PC-3 (cell line): ENCODE measurements at regions not wholly inside any gene's neighbourhood (a gene's known extent, or its start where the extent isn't known, plus 50 kb on each side); places are given as distances from the start of the nearest gene placed in this dataset.

Source experiments
- ATAC-seq: fragments of 200-7000 bp; cut with Tn5 transposase; 2 replicates; pipeline ENCODE4 v1.9.1; 2020; ENCODE audit warnings: mild to moderate bottlenecking, moderate library complexity
- BruUV-seq: library from RNA; stranded (reverse); fragments of 400-500 nt; replicated peaks from 2 replicates; lab custom pipeline; 2021; lab: Mats Ljungman, UMichigan
- CTCF ChIA-PET: fragments of 300-600 bp; sonication (Branson Sonifier 250); formaldehyde crosslinking; loops from one replicate; lab custom pipeline; 2022; ENCODE audit warnings: antibody characterized with exemption; lab: Charles Lee
- POLR2A ChIA-PET: fragments of 300-600 bp; sonication (Branson Sonifier 250); formaldehyde crosslinking; loops from one replicate; lab custom pipeline; 2022; ENCODE audit warnings: antibody characterized with exemption; ENCODE audit not compliant: unreplicated experiment; lab: Charles Lee
- DNase-seq: peaks from one replicate; pipeline ENCODE4 v3.0.0-alpha.2; 2015
- H2AFZ ChIP-seq: fragments of 300-600 bp; sonication (generic); 2 replicates; pipeline ENCODE4 v1.6.0; 2016; ENCODE audit warnings: antibody characterized with exemption, low read length
- H3F3A ChIP-seq: fragments of 300-600 bp; sonication (generic); one replicate; pipeline ENCODE4 v1.6.0; 2017; ENCODE audit warnings: antibody characterized with exemption, low read length, control low read depth, mild to moderate bottlenecking; ENCODE audit not compliant: unreplicated experiment
- H3K27ac ChIP-seq: fragments of 300-600 bp; sonication (generic); 2 replicates; pipeline ENCODE4 v1.5.1; 2016; ENCODE audit warnings: mild to moderate bottlenecking, low read length
- H3K27me3 ChIP-seq: fragments of 300-600 bp; sonication (generic); 2 replicates; pipeline ENCODE4 v1.6.1; 2016; ENCODE audit warnings: low read length, mixed read lengths
- H3K36me3 ChIP-seq: fragments of 300-600 bp; sonication (generic); 2 replicates; pipeline ENCODE4 v1.6.1; 2016; ENCODE audit warnings: low read depth, mixed run types, low read length, mixed read lengths
- H3K4me1 ChIP-seq: fragments of 300-600 bp; sonication (generic); 2 replicates; pipeline ENCODE4 v1.5.1; 2016; ENCODE audit warnings: low read length; ENCODE audit not compliant: insufficient read depth
- H3K4me2 ChIP-seq: fragments of 300-600 bp; sonication (generic); 2 replicates; pipeline ENCODE4 v1.6.0; 2016; ENCODE audit warnings: low read length
- H3K4me3 ChIP-seq: fragments of 300-600 bp; sonication (generic); 2 replicates; pipeline ENCODE4 v1.5.1; 2016; ENCODE audit warnings: mild to moderate bottlenecking, low read length, mixed read lengths
- H3K79me2 ChIP-seq: fragments of 300-600 bp; sonication (generic); 2 replicates; pipeline ENCODE4 v1.6.1; 2017; ENCODE audit warnings: low read length, mixed read lengths
- H3K9ac ChIP-seq: fragments of 300-600 bp; sonication (generic); 2 replicates; pipeline ENCODE4 v1.6.0; 2016; ENCODE audit warnings: mild to moderate bottlenecking, low read length
- H3K9me2 ChIP-seq: fragments of 300-600 bp; sonication (generic); replicated peaks from 2 replicates; pipeline ENCODE4 v1.6.1; 2016; ENCODE audit warnings: mixed run types, low read length, mixed read lengths
- H3K9me3 ChIP-seq: fragments of 300-600 bp; sonication (generic); 2 replicates; pipeline ENCODE4 v1.6.1; 2016; ENCODE audit warnings: low read length, mixed read lengths
- H4K20me1 ChIP-seq: fragments of 300-600 bp; sonication (generic); 2 replicates; pipeline ENCODE4 v1.6.1; 2016; ENCODE audit warnings: low read length, mixed read lengths
- EZH2 ChIP-seq: fragments of 300-600 bp; sonication (generic); IDR thresholded peaks from one replicate; pipeline ENCODE4 v1.6.1; 2017; ENCODE audit warnings: antibody characterized with exemption, mild to moderate bottlenecking, low read length; ENCODE audit not compliant: unreplicated experiment
- EZH2phosphoT487 ChIP-seq: fragments of 300-600 bp; sonication (generic); IDR thresholded peaks from 2 replicates; pipeline ENCODE4 v1.6.1; 2018; ENCODE audit warnings: mild to moderate bottlenecking, antibody characterized with exemption, low read length, borderline replicate concordance
- intact Hi-C: fragments of 100-400 bp; cut with micrococcal nuclease; formaldehyde crosslinking; loops from 2 replicates; pipeline ENCODE4 v1.9.0; 2023
- TF ChIP-seq, protein P1 (sequence below): fragments of 300-600 bp; sonication (generic); conservative IDR thresholded peaks from 2 replicates; pipeline ENCODE4 v1.5.1; 2017; ENCODE audit warnings: antibody characterized with exemption, low read depth, mild to moderate bottlenecking, low read length

GRCh38 chr10:125294109-125294508 is 133.7 kb upstream of the CTBP2 start:
- no peak overlapping the region for H3K27ac ChIP-seq
- H3F3A ChIP-seq: no peaks in the 10 kb centered on the region
- intact Hi-C loops: no loop called here
- ATAC-seq: no peak
- DNase-seq: no peak
- H3K9me3 ChIP-seq: no peaks in the 10 kb centered on the region
- no peaks in the 10 kb centered on the region for H3K4me1 ChIP-seq
- H3K27me3 ChIP-seq: no peaks in the 10 kb centered on the region
- BruUV-seq: no TSS peak
- no peaks in the 10 kb centered on the region for H4K20me1 ChIP-seq
- H3K79me2 ChIP-seq: no peaks in the 10 kb centered on the region
- H3K4me3 ChIP-seq: no peak overlapping the region
- H3K4me2 ChIP-seq: no peak overlapping the region
- no peak for TF ChIP-seq EZH2
- TF ChIP-seq EZH2phosphoT487: no peak
- TF ChIP-seq, protein P1, sequence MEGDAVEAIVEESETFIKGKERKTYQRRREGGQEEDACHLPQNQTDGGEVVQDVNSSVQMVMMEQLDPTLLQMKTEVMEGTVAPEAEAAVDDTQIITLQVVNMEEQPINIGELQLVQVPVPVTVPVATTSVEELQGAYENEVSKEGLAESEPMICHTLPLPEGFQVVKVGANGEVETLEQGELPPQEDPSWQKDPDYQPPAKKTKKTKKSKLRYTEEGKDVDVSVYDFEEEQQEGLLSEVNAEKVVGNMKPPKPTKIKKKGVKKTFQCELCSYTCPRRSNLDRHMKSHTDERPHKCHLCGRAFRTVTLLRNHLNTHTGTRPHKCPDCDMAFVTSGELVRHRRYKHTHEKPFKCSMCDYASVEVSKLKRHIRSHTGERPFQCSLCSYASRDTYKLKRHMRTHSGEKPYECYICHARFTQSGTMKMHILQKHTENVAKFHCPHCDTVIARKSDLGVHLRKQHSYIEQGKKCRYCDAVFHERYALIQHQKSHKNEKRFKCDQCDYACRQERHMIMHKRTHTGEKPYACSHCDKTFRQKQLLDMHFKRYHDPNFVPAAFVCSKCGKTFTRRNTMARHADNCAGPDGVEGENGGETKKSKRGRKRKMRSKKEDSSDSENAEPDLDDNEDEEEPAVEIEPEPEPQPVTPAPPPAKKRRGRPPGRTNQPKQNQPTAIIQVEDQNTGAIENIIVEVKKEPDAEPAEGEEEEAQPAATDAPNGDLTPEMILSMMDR: no peak
- no peaks in the 10 kb centered on the region for H3K36me3 ChIP-seq
- ChIA-PET CTCF (no interaction called here), POLR2A (no interaction called here)
- H2AFZ ChIP-seq: no peak overlapping the region
- H3K9ac ChIP-seq: no peak overlapping the region
- no peaks in the 10 kb centered on the region for H3K9me2 ChIP-seq

DNA sequence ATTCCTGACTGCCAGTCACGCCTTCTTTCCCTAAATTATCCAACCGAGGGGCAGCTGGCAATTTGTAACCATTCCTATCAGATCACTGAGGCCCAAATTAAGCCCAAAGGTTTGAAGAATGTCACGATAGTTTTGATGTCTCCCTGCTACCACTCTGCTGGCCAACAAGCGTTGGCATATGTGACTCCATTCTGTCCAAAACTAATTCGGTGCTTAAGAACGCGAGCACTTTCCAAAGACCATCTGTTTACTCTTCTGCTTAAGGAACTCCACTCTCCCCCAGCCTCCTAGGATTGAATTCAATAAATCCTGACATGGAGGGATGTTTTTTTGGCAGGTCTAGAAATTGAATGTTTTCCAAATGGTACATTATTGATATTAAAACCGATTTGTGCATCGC is 131.5 kb upstream of the CTBP2 start:
- no peaks in the 10 kb centered on the region for H3F3A ChIP-seq
- no peak overlapping the region for H3K4me2 ChIP-seq
- no peaks in the 10 kb centered on the region for H3K79me2 ChIP-seq
- ChIA-PET CTCF (no interaction called here), POLR2A (no interaction called here)
- no peaks in the 10 kb centered on the region for H3K27me3 ChIP-seq
- H3K27ac ChIP-seq: no peak overlapping the region
- DNase-seq (no peak), ATAC-seq (no peak)
- H3K36me3 ChIP-seq: no peaks in the 10 kb centered on the region
- no TSS peak for BruUV-seq
- H2AFZ ChIP-seq: no peak overlapping the region
- no peak overlapping the region for H3K9ac ChIP-seq
- H4K20me1 ChIP-seq: no peaks in the 10 kb centered on the region
- no peaks in the 10 kb centered on the region for H3K9me2 ChIP-seq
- intact Hi-C loops: no loop called here
- H3K4me1 ChIP-seq: no peaks in the 10 kb centered on the region
- H3K4me3 ChIP-seq: no peak overlapping the region
- no peak for TF ChIP-seq EZH2phosphoT487
- TF ChIP-seq, protein P1: no peak
- no peak for TF ChIP-seq EZH2
- no peaks in the 10 kb centered on the region for H3K9me3 ChIP-seq

DNA sequence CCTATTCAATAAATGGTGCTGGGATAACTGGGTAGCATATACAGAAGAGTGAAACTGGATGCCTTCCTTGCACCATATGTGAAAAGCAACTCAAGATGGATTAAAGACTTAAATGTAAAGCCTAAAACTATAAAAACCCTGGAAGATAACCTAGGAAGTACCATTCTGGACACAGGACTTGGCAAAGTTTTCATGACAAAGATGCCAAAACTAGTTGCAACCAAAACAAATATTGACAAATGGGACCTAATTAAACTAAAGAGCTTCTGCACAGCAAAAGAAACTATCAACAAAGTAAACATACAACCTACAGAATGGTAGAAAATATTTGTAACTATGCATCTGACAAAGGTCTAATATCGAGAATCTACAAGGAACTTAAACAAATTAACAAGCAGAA is 129.1 kb upstream of the CTBP2 start:
- POLR2A ChIA-PET: no interaction called here
- no peaks in the 10 kb centered on the region for H4K20me1 ChIP-seq
- no peak overlapping the region for H3K27ac ChIP-seq
- DNase-seq (no peak), ATAC-seq (no peak)
- no peaks in the 10 kb centered on the region for H3K27me3 ChIP-seq
- H3F3A ChIP-seq: no peaks in the 10 kb centered on the region
- CTCF ChIA-PET: no interaction called here
- no peak overlapping the region for H3K4me2 ChIP-seq
- TF ChIP-seq, protein P1: no peak
- TF ChIP-seq EZH2: no peak
- no peak for TF ChIP-seq EZH2phosphoT487
- no TSS peak for BruUV-seq
- H3K9me3 ChIP-seq: no peaks in the 10 kb centered on the region
- no peaks in the 10 kb centered on the region for H3K79me2 ChIP-seq
- H3K4me3 ChIP-seq: no peak overlapping the region
- no peak overlapping the region for H3K9ac ChIP-seq
- intact Hi-C loops: no loop called here
- H3K36me3 ChIP-seq: no peaks in the 10 kb centered on the region
- no peak overlapping the region for H2AFZ ChIP-seq
- H3K9me2 ChIP-seq: no peaks in the 10 kb centered on the region
- H3K4me1 ChIP-seq: no peaks in the 10 kb centered on the region
